NCI-H748 (cell line): ENCODE measurements at regions not wholly inside any gene's neighbourhood (a gene's known extent, or its start where the extent isn't known, plus 50 kb on each side); places are given as distances from the start of the nearest gene placed in this dataset.
A peak's percentile ranks its signal among the peaks of the same experiment; 100 is the strongest.
"Not testable (repeated sequence)": the region's sequence is repeated elsewhere in the genome, so short reads cannot be mapped to it uniquely, and the experiment has no call there.

ENCODE experiments used
- DNase-seq: peaks from one replicate; lab custom pipeline; 2025; ENCODE audit not compliant: unreplicated experiment; lab: John Stamatoyannopoulos, UW

- DNase-seq: peak; percentile 38
Measured at GRCh38 chr3:157921811-157922210, 184.4 kb downstream of the SHOX2 start.

- peak; percentile 90 for DNase-seq
Measured at GRCh38 chr3:157920822-157921700, 185.2 kb downstream of the SHOX2 start.

DNA sequence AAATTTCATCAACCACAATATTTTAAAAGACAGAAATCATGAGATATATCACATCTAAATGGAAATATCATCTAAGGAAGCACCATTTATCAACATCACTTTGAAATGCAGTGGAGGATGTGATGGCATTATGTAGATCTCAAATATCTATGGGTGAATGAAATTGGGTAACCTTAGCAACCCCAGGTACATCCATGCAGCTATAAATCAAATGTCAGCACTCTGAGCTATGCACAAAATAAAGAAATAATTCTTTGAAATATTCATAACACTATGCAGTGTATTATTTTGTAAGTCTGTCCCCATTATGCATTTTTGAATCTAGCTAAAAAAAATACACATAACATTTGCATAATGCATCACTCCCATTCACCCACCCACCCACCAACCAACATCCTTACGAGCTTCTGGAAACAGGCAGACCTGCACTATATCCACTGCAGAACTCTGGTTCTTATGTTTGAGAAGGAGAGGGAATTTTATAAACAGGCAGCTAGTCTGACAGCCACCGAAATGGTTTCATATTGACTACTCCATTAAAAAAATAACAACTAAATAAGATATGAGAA is 186.8 kb downstream of the SHOX2 start:
- no peak for DNase-seq

DNA sequence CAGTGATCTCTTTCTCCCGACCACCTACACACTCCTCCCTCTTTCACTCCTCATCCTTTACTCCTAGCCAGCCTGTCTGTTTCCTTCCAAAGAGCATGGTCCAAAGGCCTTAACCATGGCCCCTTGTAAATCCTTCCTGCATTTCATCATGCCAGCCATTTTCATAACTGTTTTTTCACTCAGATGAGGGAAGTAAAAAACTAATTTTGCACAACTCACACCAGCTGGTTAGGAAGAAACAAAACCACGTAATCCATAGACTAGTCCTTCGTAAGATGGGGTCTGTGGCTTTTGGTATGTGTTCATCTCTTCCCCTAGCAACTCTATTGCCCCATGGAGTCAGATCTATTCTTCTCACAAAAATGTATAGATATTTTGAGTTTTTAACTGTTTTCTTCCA is 187.8 kb downstream of the SHOX2 start:
- DNase-seq: no peak

GRCh38 chr3:157916672-157917071 is 189.5 kb downstream of the SHOX2 start:
- DNase-seq: no peak

- DNase-seq: no peak
Measured at GRCh38 chr3:157914882-157915281, 191.3 kb downstream of the SHOX2 start.

GRCh38 chr3:157913741-157914150 is 192.5 kb downstream of the SHOX2 start:
- no peak for DNase-seq

- no peak for DNase-seq
Measured at GRCh38 chr3:157912514-157913451, 193.4 kb downstream of the SHOX2 start.

- DNase-seq: no peak
Measured at GRCh38 chr3:157906627-157907026, 199.6 kb downstream of the SHOX2 start.

GRCh38 chr3:157905885-157906284 is 200.3 kb downstream of the SHOX2 start:
- no peak for DNase-seq

GRCh38 chr3:157902680-157903079 is 203.5 kb downstream of the SHOX2 start:
- not testable (repeated sequence) for DNase-seq

GRCh38 chr3:157888040-157888439 is 218.2 kb downstream of the SHOX2 start:
- DNase-seq: no peak

- no peak for DNase-seq
Measured at GRCh38 chr3:157876556-157876955, 229.7 kb downstream of the SHOX2 start.

DNA sequence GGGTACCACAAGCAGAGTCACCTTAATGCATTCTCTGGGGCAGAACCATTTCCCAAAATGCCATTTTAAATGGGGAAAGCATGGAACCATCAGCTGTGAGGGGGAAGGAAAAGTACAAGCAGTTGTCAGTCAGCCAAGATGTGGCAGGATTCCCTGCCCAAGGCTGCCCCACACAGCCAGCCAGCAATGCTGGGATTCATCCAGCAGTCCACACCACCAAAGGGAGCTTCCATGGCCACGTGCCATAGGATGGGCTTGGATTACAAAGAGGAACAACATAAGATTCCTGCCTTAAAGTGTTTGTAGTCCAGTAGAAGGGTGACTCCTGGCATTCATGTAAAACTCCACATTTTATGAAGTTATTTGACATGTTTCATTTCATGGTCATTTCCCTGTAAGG is 233.3 kb downstream of the SHOX2 start:
- DNase-seq: no peak

DNA sequence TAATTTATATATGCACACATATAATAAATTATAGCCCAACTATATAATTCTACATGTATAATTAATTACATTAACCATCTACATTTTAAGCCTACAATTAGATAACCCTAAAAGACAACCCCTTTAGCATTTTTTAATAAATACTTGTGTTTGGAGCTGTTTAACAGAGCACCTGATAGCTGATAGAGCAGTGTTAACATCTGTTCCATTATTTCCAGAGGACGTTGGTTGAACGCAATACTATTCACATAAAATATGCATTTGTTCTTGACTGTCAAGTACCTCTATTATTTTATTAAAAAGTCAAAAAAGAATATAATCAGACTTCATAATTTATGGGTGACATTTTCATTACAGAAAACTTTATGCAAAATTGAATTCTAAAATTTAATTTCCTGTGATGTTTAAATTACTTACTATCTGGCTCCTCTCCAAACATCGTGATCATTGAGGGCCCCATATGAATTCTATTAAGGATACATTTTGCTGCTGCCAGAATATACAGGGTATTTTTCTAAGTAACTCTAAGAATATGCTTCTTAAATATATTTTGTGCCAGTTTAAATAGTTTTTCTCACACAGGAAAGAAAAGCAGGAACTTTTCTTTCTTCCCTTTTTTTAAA is 234.3 kb downstream of the SHOX2 start:
- no peak for DNase-seq

DNA sequence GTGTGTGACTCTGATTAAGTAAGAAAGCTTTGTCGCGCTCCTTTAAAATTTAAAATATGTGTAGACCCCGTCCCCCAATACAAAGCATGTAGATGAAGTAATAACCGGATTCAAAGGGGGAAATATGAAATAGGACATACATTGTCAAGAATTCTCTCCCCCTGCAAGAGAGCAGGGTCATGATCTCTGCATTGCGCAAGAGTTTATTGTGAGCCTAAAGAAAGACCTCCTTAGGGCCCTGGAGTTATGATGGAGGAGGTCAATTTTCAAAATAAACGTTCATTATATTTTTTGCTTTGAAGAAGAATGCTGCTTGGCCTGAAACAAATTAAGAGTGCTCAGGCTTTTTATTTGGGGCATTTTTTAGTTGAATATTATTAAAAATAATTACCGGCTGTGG is 235.0 kb downstream of the SHOX2 start:
- DNase-seq: no peak

GRCh38 chr3:157868946-157869345 is 237.3 kb downstream of the SHOX2 start:
- DNase-seq: no peak

DNA sequence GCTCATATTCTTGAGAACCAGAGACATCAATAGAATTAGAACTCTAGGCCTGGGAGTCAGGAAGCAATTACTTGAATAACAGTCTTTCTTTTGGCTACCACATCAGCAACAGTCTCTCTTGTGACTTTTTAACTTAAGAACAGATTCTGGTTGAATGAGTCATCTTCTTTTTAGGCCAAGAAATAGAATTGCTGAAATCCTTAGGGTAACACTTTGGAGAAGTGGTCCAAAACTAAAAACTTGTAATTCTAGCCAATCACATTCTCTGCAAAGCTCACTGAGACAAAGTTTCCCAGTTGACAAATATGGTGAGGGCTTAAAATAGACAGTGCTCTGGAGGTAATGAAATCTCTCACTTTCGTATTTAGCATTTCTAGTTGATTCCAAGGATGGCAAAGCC is 238.0 kb downstream of the SHOX2 start:
- no peak for DNase-seq

DNA sequence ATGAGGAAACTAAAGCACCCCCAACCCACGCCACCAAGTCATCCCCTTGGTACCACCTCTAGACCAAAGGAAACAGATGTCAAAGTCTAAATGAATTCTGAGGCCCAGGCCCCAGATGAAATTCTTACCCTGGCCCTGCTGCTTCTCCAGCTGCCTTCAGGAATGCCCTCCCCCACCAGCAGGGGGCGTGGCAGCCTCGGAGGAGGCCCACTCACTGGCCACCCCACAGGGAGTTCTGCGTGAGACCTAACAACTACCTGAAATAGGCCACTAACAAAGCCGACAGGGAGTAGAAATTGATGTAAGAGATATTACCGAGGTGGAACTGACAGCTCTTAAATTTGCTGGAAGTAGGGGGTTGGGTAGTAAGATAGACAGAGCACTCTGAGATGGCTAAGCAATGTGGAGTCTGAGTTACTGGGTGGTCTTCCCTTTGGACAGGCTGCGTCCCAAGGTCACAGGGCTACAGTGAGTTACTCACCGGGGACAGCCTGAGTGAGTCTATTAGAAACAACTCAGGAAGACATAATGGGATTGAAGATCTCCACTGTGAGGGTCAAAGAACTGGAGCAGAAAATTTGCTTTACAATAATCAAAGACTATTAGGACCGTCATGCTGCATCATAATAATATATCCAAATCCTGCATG is 240.7 kb downstream of the SHOX2 start:
- peak; percentile 49 for DNase-seq

- no peak for DNase-seq
Measured at GRCh38 chr3:157861076-157861765, 245.0 kb downstream of the SHOX2 start.
